ENCODE measurements at regions not wholly inside any gene's neighbourhood (a gene's known extent, or its start where the extent isn't known, plus 50 kb on each side); places are given as distances from the start of the nearest gene placed in this dataset.

DNA sequence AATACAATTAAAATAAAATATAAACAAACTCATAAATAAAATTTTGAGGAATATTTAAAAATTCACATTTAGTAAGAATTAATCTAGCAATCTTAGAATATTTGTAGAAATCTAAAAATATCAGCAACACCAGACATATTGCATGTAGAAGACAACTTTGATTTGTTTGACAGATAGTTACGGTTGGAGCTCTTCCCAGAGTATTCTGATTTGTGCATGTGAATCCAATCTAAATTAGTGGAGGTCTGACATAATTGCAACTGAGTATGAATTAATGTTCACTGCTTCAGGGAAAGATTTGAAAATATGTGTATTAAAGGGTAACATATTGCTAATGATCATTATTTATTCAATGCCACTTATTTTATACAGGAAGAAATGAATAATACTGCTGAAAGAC lies 1546.2 kb downstream of the BRINP3 start:
- Histone ChIP-seq H3K36me3 (ENCODE audit: control insufficient read depth in 2 of 3, insufficient read depth in 3 of 3, low read length in 3 of 3) (no peaks in the 10 kb centered on the region), H3K9ac (ENCODE audit: low read length in 3 of 3) (no peak overlapping the region), H3K27ac (ENCODE audit: low read depth in 2 of 2, low read length in 2 of 2) (no peak overlapping the region), H3K4me3 (ENCODE audit: low read length in 3 of 3) (no peak overlapping the region), H3K9me3 (ENCODE audit: control insufficient read depth in 2 of 3, insufficient read depth in 1 of 3, low read length in 3 of 3) (no peaks in the 10 kb centered on the region), H3K4me1 (ENCODE audit: control insufficient read depth in 2 of 3, insufficient read depth in 2 of 3, low read depth in 1 of 3, low read length in 3 of 3) (no peaks in the 10 kb centered on the region), H3K27me3 (ENCODE audit: control insufficient read depth, insufficient read depth, low read length) (no peaks in the 10 kb centered on the region)
- TF ChIP-seq, protein P1, sequence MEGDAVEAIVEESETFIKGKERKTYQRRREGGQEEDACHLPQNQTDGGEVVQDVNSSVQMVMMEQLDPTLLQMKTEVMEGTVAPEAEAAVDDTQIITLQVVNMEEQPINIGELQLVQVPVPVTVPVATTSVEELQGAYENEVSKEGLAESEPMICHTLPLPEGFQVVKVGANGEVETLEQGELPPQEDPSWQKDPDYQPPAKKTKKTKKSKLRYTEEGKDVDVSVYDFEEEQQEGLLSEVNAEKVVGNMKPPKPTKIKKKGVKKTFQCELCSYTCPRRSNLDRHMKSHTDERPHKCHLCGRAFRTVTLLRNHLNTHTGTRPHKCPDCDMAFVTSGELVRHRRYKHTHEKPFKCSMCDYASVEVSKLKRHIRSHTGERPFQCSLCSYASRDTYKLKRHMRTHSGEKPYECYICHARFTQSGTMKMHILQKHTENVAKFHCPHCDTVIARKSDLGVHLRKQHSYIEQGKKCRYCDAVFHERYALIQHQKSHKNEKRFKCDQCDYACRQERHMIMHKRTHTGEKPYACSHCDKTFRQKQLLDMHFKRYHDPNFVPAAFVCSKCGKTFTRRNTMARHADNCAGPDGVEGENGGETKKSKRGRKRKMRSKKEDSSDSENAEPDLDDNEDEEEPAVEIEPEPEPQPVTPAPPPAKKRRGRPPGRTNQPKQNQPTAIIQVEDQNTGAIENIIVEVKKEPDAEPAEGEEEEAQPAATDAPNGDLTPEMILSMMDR (IDR thresholded peaks at IDR 0.05; ENCODE audit: borderline replicate concordance, extremely low read depth, insufficient read depth): no peak
- FAIRE-seq (no peak), DNase-seq (no peak)
- intact Hi-C loops (cut with DNase I): no loop called here

DNA sequence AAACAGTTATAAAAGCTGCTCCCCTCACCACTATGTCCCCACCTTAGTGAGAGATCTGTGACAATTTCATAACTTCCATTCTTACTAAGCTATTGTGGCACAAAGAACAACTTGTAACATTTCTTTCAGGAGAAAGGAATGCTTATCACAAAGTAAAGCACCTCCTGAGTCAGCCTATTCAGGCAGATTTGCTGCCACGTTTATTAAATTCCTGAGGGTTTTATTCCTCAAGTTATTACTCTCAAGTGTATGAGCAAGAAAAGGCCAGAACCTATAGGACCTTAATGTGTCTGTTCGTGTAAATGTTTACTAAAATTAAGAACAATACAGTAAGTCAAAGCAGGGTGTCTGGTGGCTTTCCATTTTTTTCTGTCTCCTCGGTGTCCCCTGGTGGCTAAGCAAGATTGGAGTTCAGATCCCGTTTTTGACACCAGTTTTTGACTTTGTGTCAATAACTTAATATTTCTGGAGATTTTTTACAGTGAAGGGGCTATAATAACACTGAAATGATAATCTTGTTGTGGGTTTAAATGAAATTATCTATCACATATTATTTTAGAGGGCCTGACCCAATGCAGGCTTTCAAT lies 1539.6 kb downstream of the BRINP3 start:
- Histone ChIP-seq H3K27me3 (ENCODE audit: control insufficient read depth, insufficient read depth, low read length) (no peaks in the 10 kb centered on the region), H3K4me1 (ENCODE audit: control insufficient read depth in 2 of 3, insufficient read depth in 2 of 3, low read depth in 1 of 3, low read length in 3 of 3) (no peaks in the 10 kb centered on the region), H3K4me3 (ENCODE audit: low read length in 3 of 3) (no peak overlapping the region), H3K36me3 (ENCODE audit: control insufficient read depth in 2 of 3, insufficient read depth in 3 of 3, low read length in 3 of 3) (no peaks in the 10 kb centered on the region), H3K27ac (ENCODE audit: low read depth in 2 of 2, low read length in 2 of 2) (no peak overlapping the region), H3K9ac (ENCODE audit: low read length in 3 of 3) (no peak overlapping the region), H3K9me3 (ENCODE audit: control insufficient read depth in 2 of 3, insufficient read depth in 1 of 3, low read length in 3 of 3) (no peaks in the 10 kb centered on the region)
- TF ChIP-seq, protein P1 (IDR thresholded peaks at IDR 0.05; ENCODE audit: borderline replicate concordance, extremely low read depth, insufficient read depth): no peak
- no peak for DNase-seq
- no peak for FAIRE-seq
- intact Hi-C loops (cut with DNase I): no loop called here

DNA sequence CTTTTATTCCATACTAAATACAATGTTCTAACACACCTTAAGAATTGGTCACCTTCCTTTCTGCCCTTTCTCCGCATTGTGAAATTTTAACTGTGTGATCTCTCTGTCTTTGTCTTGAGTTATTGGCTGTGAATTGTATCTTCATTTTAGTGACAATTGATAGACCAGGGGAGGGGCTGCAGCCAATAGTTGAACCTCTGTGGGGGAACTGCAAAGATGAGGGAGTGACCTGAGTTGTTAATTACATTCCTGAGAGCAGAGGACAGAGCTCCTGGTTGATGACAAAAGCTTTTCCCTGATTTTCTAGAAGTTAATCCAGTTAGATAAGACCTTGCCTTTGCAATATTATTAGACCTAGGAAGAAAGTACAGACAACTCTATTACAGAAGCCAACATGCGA lies 1535.7 kb downstream of the BRINP3 start:
- TF ChIP-seq, protein P1 (IDR thresholded peaks at IDR 0.05; ENCODE audit: borderline replicate concordance, extremely low read depth, insufficient read depth): no peak
- H3K27ac ChIP-seq (ENCODE audit: low read depth in 2 of 2, low read length in 2 of 2): no peak overlapping the region

DNA sequence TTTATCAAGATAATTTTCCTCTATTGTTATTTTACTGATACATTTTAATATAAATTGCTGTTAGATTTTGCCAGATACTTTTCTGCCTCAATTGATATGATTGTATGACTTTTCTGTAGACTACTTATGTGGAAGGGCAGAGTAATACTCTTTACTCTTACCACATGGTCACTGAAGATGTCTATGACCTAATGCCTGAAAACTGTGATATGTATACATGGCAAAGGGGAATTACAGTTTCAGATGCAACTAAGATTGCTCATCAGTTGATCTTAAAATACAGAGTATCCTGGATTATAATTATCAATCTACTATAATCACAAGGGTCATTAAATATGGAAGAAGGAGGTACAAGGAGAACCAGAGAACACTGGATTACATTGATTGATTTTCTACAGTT lies 1528.0 kb downstream of the BRINP3 start:
- TF ChIP-seq, protein P1 (IDR thresholded peaks at IDR 0.05; ENCODE audit: borderline replicate concordance, extremely low read depth, insufficient read depth): no peak
- no peaks in the 10 kb centered on the region for H3K27me3 ChIP-seq (ENCODE audit: control insufficient read depth, insufficient read depth, low read length)
- no peak overlapping the region for H3K27ac ChIP-seq (ENCODE audit: low read depth in 2 of 2, low read length in 2 of 2)
- intact Hi-C loops (cut with DNase I): no loop called here
- DNase-seq: no peak
- no peak for FAIRE-seq
- H3K9me3 ChIP-seq (ENCODE audit: control insufficient read depth in 2 of 3, insufficient read depth in 1 of 3, low read length in 3 of 3): no peaks in the 10 kb centered on the region
- H3K36me3 ChIP-seq (ENCODE audit: control insufficient read depth in 2 of 3, insufficient read depth in 3 of 3, low read length in 3 of 3): no peaks in the 10 kb centered on the region
- H3K4me1 ChIP-seq (ENCODE audit: control insufficient read depth in 2 of 3, insufficient read depth in 2 of 3, low read depth in 1 of 3, low read length in 3 of 3): no peaks in the 10 kb centered on the region
- no peak overlapping the region for H3K9ac ChIP-seq (ENCODE audit: low read length in 3 of 3)
- H3K4me3 ChIP-seq (ENCODE audit: low read length in 3 of 3): no peak overlapping the region

More for the DNA sequence above, 1535.7 kb downstream of the BRINP3 start:
- FAIRE-seq: no peak
- no peak for DNase-seq
- Histone ChIP-seq H3K4me3 (ENCODE audit: low read length in 3 of 3) (no peak overlapping the region), H3K27me3 (ENCODE audit: control insufficient read depth, insufficient read depth, low read length) (no peaks in the 10 kb centered on the region), H3K9ac (ENCODE audit: low read length in 3 of 3) (no peak overlapping the region), H3K9me3 (ENCODE audit: control insufficient read depth in 2 of 3, insufficient read depth in 1 of 3, low read length in 3 of 3) (no peaks in the 10 kb centered on the region), H3K36me3 (ENCODE audit: control insufficient read depth in 2 of 3, insufficient read depth in 3 of 3, low read length in 3 of 3) (no peaks in the 10 kb centered on the region), H3K4me1 (ENCODE audit: control insufficient read depth in 2 of 3, insufficient read depth in 2 of 3, low read depth in 1 of 3, low read length in 3 of 3) (no peaks in the 10 kb centered on the region)
- intact Hi-C loops (cut with DNase I): no loop called here
